Activated T-helper 9 cell treated with anti-CD3 and anti-CD28 coated beads, Interleukin-2, amount 50 U/mL, for 16 hours (primary cell): ENCODE measurements at regions not wholly inside any gene's neighbourhood (a gene's known extent, or its start where the extent isn't known, plus 50 kb on each side); places are given as distances from the start of the nearest gene placed in this dataset.
"Not testable (repeated sequence)": the region's sequence is repeated elsewhere in the genome, so short reads cannot be mapped to it uniquely, and the experiment has no call there.

ENCODE experiments used
- DNase-seq: peaks from one replicate; pipeline ENCODE4 v3.0.0-alpha.2; 2020; ENCODE audit warnings: low read depth

DNA sequence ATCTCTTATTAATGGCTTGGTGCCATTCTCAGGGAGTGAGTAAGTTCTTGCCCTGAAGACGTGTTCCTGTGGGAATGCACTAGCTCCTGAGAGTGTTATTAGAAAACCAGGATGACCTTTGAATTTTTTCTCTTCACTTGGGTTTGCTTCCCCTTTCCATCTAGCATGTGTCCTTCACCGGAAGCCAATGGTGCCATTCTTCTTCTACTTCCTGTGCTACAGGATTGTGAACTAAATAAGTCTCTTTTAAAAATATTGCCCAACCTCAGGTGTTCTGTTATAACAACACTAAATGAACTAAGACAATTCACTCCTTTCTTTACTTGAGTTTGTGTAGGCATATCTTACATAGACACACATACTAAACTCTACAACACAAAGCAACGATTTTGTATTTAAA is 447.0 kb downstream of the SOX11 start:
- no peak for DNase-seq

- DNase-seq, result no peak
Observed at GRCh38 chr2:6139916-6140315, 447.7 kb downstream of the SOX11 start.

GRCh38 chr2:6140509-6140908 is 448.3 kb downstream of the SOX11 start:
- no peak for DNase-seq

- no peak for DNase-seq
Observed at GRCh38 chr2:6143812-6144211, 451.6 kb downstream of the SOX11 start.

DNA sequence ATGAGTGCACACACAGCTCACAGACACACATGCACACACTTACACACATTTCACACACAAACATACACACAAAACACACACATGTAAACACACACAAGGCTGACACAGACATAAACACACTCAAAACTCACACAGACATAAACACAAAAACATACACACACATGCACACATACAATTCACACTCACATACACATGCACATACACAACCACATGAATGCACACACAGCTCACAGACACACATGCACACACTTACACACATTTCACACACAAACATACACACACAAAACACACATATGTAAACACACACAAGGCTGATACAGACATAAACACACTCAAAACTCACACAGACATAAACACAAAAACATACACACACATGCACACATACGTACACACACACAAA is 455.0 kb downstream of the SOX11 start:
- not testable (repeated sequence) for DNase-seq

GRCh38 chr2:6148882-6149281 is 456.7 kb downstream of the SOX11 start:
- no peak for DNase-seq

GRCh38 chr2:6159606-6160005 is 467.4 kb downstream of the SOX11 start:
- no peak for DNase-seq

DNA sequence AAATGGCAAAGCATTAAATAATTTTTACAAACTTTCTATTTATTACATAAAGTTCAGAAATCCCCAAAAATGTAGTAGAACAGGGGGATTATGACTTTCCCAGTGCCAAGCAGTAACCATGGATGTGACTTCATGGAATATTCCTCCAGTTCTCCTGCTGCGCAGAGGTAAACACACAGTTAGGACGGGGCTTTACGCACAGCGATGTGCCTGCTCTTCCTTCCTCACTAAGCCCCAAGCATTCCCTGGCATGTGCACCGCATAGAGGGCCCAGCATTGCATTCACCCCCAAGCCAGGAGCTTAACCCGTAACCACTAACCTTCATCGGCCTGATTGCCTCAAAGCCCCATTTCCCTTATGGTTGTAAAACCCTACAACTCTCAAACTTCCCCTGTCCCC is 471.7 kb downstream of the SOX11 start:
- no peak for DNase-seq

DNA sequence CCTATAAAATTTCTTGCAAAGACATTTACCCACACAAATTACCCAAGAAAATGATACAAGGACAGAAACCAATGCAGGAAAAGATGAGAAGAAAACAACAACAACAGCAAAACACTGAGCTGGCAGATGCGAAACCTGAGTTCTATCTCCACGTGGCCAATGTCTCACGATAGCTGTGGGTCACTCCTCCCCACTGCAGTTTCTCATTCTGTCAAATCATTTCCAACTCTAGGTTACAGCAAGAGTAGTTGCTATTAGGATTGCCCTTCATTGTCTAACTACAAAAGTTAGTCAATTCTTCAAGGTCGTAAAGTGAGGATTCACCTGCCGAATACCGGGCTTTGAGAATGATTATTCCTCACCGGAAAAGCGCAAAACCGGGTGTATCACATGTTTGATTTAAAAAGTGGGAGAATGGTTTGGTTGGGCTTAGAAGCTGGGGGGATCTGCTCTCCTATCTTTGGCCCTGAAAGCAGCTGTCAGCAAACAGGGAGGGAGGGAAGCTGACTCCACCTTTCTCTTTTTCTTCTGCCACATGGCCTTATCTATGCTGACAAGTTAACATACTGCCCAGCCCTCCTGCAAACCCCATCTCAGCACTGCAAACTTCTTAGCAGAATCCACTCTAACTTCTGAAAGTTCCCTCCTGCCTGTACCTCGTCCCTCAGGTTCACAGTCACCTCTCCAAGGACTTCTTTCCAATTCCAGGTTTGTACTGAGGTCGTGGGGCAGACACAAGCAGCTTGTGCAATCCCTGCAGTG is 473.0 kb downstream of the SOX11 start:
- no peak for DNase-seq

GRCh38 chr2:6167592-6168138 is 475.5 kb downstream of the SOX11 start:
- no peak for DNase-seq

- DNase-seq, result no peak
Observed at GRCh38 chr2:6168485-6168884, 476.3 kb downstream of the SOX11 start.

- DNase-seq, result no peak
Observed at GRCh38 chr2:6171294-6171693, 479.1 kb downstream of the SOX11 start.

- no peak for DNase-seq
Observed at GRCh38 chr2:6177811-6178210, 485.6 kb downstream of the SOX11 start.

- DNase-seq, result no peak
Observed at GRCh38 chr2:6181525-6181924, 489.3 kb downstream of the SOX11 start.

- DNase-seq, result no peak
Observed at GRCh38 chr2:6181926-6182325, 489.7 kb downstream of the SOX11 start.

- no peak for DNase-seq
Observed at GRCh38 chr2:6183226-6183625, 491.0 kb downstream of the SOX11 start.

GRCh38 chr2:6184532-6185292 is 492.5 kb downstream of the SOX11 start:
- DNase-seq, result no peak

- no peak for DNase-seq
Observed at GRCh38 chr2:6186332-6187151, 494.4 kb downstream of the SOX11 start.

DNA sequence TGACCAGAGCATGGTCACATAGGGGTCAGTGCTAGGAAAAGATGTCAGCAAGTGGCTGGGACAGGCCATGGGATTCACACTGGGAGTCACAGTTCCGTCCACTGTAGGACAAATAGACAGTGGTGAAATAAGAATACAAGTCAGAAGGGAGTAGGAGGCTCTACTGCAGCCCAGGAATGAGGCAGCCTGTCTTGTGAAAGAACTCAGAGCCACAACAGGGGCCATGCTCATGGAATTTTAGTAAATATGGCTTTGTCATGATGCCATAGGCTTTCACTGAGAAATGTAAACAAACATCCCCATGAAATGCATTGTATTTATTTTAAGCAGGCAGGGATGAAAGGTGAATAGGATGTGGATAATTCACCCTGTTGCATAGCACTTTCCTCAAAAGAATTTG is 504.3 kb downstream of the SOX11 start:
- DNase-seq, result no peak

GRCh38 chr2:6198370-6198919 is 506.3 kb downstream of the SOX11 start:
- not testable (repeated sequence) for DNase-seq

DNA sequence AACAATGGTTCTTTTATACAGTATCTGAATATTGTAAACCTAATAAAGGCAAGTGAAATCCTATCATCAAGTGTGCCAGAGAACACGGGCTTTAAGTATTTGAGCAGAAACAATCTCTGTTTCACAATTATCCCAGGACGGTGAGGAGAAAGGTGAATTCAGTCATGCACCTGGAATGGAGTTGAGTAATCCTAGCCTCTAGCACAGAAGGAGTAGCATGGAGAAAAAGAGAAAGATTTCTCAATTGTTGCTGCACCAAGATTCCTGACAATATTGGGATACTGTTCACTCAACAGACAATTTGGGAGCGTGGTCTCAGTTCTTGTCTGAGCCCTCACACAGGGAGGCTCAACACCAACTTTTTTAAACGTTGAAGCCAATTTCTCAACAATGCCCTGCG is 510.6 kb downstream of the SOX11 start:
- no peak for DNase-seq

- DNase-seq, result no peak
Observed at GRCh38 chr2:6203291-6203959, 511.2 kb downstream of the SOX11 start.
